ENCODE measurements at regions not wholly inside any gene's neighbourhood (a gene's known extent, or its start where the extent isn't known, plus 50 kb on each side); places are given as distances from the start of the nearest gene placed in this dataset.

GRCh38 chr2:221364672-221365071 lies 207.4 kb downstream of the EPHA4 start:
- no peak for TF ChIP-seq CTCF (IDR thresholded peaks at IDR 0.05)
- no peak for TF ChIP-seq ZFX (IDR thresholded peaks at IDR 0.05; ENCODE audit: borderline replicate concordance)

Data from 22Rv1 (cell line).